NCI-H1436 (cell line): ENCODE measurements at regions not wholly inside any gene's neighbourhood (a gene's known extent, or its start where the extent isn't known, plus 50 kb on each side); places are given as distances from the start of the nearest gene placed in this dataset.
"Not testable (repeated sequence)": the region's sequence is repeated elsewhere in the genome, so short reads cannot be mapped to it uniquely, and the experiment has no call there.

Experiments used
- DNase-seq: peaks from one replicate; lab custom pipeline; 2025; lab: John Stamatoyannopoulos, UW

GRCh38 chr1:234960722-234961455 lies 167.7 kb downstream of the TOMM20 start:
- peak; percentile 33 for DNase-seq

GRCh38 chr1:234958706-234959657 lies 169.7 kb downstream of the TOMM20 start:
- no peak for DNase-seq

- DNase-seq = no peak
Measured at GRCh38 chr1:234958066-234958705, 170.5 kb downstream of the TOMM20 start.

GRCh38 chr1:234957330-234958065 lies 171.1 kb downstream of the TOMM20 start:
- DNase-seq = no peak

- DNase-seq = peak; percentile 90
Measured at GRCh38 chr1:234956821-234957329, 171.8 kb downstream of the TOMM20 start.

- no peak for DNase-seq
Measured at GRCh38 chr1:234955107-234955731, 173.4 kb downstream of the TOMM20 start.

- no peak for DNase-seq
Measured at GRCh38 chr1:234954613-234955012, 174.0 kb downstream of the TOMM20 start.

- DNase-seq = no peak
Measured at GRCh38 chr1:234953655-234954405, 174.8 kb downstream of the TOMM20 start.

- no peak for DNase-seq
Measured at GRCh38 chr1:234950598-234950997, 178.0 kb downstream of the TOMM20 start.

- not testable (repeated sequence) for DNase-seq
Measured at GRCh38 chr1:234949528-234949927, 179.1 kb downstream of the TOMM20 start.

- no peak for DNase-seq
Measured at GRCh38 chr1:234944439-234945344, 183.9 kb downstream of the TOMM20 start.

- no peak for DNase-seq
Measured at GRCh38 chr1:234943836-234944402, 184.7 kb downstream of the TOMM20 start.

- no peak for DNase-seq
Measured at GRCh38 chr1:234942879-234943506, 185.6 kb downstream of the TOMM20 start.

GRCh38 chr1:234942012-234942332 lies 186.7 kb downstream of the TOMM20 start:
- no peak for DNase-seq

GRCh38 chr1:234941321-234942011 lies 187.2 kb downstream of the TOMM20 start:
- DNase-seq = no peak

- DNase-seq = no peak
Measured at GRCh38 chr1:234940841-234941240, 187.8 kb downstream of the TOMM20 start.

GRCh38 chr1:234938924-234939323 lies 189.7 kb downstream of the TOMM20 start:
- DNase-seq = no peak

- no peak for DNase-seq
Measured at GRCh38 chr1:234938135-234938534, 190.5 kb downstream of the TOMM20 start.
